Fibroblast of lung (primary cell): ENCODE measurements at regions not wholly inside any gene's neighbourhood (a gene's known extent, or its start where the extent isn't known, plus 50 kb on each side); places are given as distances from the start of the nearest gene placed in this dataset.

Experiments used
- CTCF ChIP-seq, 2 donors: IDR thresholded peaks in 1 of 2; conservative IDR thresholded peaks in 1 of 2; 1 replicate in 1 of 2; 2 replicates in 1 of 2; pipeline ENCODE4 v1.5.1; 2011 to 2012; ENCODE audit warnings: low read length in 2 of 2, control low read depth in 1 of 2, inconsistent platforms in 1 of 2, low read depth in 1 of 2, mild to moderate bottlenecking in 1 of 2
- EZH2 ChIP-seq: IDR thresholded peaks from 2 replicates; pipeline ENCODE4 v1.5.1; 2012; ENCODE audit warnings: low read length, control low read depth, mild to moderate bottlenecking; ENCODE audit errors: missing control alignments

- TF ChIP-seq CTCF (conservative IDR thresholded peaks at IDR 0.05 in 1 of 2, IDR thresholded peaks at IDR 0.05 in 1 of 2; ENCODE audit: low read depth in 1 of 2, low read length in 2 of 2) (no peak), EZH2 (no peak)
Measured at GRCh38 chr5:126208691-126209090, 214.5 kb upstream of the GRAMD2B start.
